ENCODE measurements at regions not wholly inside any gene's neighbourhood (a gene's known extent, or its start where the extent isn't known, plus 50 kb on each side); places are given as distances from the start of the nearest gene placed in this dataset.
"Not testable (repeated sequence)": the region's sequence is repeated elsewhere in the genome, so short reads cannot be mapped to it uniquely, and the experiment has no call there.

DNA sequence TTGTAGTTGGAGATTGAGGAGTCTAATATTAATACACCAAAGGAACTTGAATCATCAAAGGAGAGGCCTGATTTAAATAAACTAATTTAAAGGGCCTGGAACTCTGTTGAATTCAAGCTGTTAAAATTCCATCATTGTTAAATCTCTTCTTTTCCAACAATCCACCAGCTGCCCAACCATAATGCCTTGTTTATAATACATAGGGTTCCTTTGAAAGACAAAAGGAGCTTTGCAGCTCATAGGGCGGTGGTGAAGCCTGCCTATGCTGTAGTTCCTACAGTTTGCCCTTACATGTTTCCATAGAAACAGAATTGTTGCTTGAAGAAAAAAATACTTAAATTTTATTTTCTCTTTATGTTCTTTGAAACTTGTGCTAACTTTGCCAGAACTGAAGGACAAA lies 102.8 kb downstream of the GLUD2 start:
- FAIRE-seq (no peak), DNase-seq (ENCODE audit: insufficient read length, low spot score) (no peak)
- no peak for TF ChIP-seq POLR2A (IDR thresholded peaks at IDR 0.05; ENCODE audit: low read depth, low read length)

DNA sequence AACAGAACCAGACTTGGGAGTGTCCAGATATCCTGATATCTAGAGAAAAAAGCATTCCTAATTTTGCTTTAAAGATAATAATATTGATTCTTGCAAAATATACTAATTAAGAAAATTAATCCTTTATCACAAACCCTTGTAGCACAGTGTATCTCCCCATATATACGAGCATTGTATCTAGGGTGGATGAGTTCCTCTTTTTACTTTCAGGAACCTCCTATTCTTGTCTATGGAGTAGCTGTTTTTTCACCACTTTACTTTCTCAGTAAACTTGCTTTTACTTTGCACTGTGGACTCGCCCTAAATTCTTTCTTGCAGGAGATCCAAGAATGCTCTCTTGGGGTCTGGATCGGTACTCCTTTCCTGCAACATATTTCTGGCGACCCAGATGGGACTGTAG lies 103.9 kb downstream of the GLUD2 start:
- FAIRE-seq, result no peak
- no peak for TF ChIP-seq POLR2A (IDR thresholded peaks at IDR 0.05; ENCODE audit: low read depth, low read length)
- no peak for DNase-seq (ENCODE audit: insufficient read length, low spot score)

DNA sequence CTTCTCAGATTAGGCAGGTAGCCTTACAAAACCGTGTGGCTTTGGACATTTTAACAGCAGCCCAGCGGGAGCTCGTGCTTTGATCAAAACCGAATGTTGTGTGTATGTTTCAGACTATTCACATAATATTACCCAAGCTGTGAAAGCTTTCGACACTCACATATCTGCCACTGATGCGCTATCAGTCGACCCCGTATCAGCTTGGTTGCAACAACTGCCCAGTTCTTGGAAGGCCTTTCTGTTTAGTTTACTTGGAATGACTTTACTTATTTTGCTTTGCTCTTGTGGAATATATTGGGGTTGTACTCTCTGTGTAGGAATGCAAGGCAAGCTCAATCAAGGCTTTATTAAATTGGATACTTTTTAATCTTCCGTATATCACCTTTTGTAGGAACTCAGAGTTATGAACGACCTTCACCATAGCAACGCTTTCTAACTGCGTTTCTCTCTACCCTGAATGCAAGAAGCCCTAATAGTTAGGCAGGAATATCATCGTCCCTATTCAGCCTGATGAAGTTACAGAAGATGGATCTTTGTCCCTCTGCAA lies 107.5 kb downstream of the GLUD2 start:
- FAIRE-seq (no peak), DNase-seq (ENCODE audit: insufficient read length, low spot score) (no peak)
- no peak for TF ChIP-seq POLR2A (IDR thresholded peaks at IDR 0.05; ENCODE audit: low read depth, low read length)

DNA sequence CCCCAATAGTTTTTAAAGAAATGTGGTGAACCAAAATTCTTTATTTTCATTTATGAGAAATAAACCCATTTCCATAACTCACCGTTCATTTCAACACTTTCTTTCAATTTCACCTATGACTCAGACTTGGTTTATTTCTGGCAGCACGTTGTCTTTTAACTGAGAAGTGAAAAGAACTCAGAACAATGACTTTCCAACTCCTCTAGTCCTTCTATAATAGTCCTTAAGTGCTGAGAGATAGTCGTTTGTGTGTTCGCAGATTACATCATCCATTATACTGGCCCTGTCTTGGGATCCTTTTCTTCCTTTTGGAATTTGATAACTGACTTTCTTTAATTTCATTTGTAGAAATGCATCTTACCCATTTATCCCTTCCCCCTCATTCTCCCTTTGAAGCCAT lies 113.6 kb downstream of the GLUD2 start:
- no peak for TF ChIP-seq POLR2A (IDR thresholded peaks at IDR 0.05; ENCODE audit: low read depth, low read length)
- DNase-seq (ENCODE audit: insufficient read length, low spot score) (no peak), FAIRE-seq (no peak)

DNA sequence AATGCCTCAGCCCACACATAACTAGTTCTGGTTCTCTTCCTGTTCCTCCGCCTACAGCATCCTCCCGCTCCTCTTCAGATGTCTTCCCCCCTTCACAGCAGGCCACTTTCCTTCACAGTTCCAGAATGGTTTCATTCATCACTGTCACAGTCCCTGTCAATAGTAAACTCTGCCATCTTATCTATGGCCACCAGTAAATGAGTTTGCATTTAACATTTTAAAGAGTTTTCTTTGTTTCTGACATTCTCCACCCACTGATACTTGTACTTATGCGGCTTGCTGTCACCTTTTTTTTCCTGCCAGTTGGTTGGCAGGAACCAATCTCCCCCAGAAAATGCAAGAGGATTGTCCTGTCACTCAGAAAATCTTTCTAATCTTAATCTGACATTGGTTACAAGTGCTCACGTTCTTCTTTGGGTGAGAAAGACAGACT lies 114.1 kb downstream of the GLUD2 start:
- no peak for TF ChIP-seq POLR2A (IDR thresholded peaks at IDR 0.05; ENCODE audit: low read depth, low read length)
- DNase-seq (ENCODE audit: insufficient read length, low spot score) (no peak), FAIRE-seq (no peak)

DNA sequence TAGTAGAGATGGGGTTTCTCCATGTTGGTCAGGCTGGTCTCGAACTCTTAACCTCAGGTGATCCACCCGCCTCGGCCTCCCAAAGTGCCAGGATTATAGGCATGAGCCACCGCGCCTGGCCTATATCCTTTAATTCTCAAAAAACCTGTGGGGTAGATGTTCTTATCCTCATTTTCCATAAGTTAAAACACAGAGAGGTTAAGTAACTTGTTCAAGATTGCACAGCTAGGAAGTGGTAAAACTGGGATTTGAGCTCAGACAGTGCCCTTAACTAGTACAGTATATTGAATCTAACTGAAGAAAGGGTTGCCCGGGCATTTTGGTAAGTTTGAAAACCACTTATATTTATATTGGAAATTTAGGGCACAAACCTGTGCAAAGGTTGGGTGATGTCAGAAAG lies 116.0 kb downstream of the GLUD2 start:
- DNase-seq (ENCODE audit: insufficient read length, low spot score), result no peak
- no peak for TF ChIP-seq POLR2A (IDR thresholded peaks at IDR 0.05; ENCODE audit: low read depth, low read length)
- FAIRE-seq, result no peak

DNA sequence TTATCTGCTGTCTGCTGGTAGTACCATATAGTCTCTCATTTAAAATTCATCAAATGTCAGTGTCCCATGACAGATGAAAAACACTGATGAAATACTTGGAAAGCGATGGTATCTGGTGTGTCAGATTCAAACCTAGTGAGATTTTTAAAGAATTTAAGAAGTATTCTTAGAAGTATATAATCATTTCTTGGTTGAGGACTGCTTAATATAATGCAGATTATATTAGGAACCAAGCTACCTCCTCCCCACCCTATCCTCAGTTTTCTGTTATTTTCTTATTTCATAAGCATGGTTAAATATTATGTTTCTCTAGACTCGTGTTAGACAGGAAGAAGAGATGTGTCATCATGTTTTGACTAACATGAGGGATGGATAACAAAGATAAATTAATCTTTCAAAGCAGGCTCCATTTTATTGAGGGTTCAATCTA lies 118.5 kb downstream of the GLUD2 start:
- TF ChIP-seq POLR2A (IDR thresholded peaks at IDR 0.05; ENCODE audit: low read depth, low read length), result no peak
- FAIRE-seq, result no peak

DNA sequence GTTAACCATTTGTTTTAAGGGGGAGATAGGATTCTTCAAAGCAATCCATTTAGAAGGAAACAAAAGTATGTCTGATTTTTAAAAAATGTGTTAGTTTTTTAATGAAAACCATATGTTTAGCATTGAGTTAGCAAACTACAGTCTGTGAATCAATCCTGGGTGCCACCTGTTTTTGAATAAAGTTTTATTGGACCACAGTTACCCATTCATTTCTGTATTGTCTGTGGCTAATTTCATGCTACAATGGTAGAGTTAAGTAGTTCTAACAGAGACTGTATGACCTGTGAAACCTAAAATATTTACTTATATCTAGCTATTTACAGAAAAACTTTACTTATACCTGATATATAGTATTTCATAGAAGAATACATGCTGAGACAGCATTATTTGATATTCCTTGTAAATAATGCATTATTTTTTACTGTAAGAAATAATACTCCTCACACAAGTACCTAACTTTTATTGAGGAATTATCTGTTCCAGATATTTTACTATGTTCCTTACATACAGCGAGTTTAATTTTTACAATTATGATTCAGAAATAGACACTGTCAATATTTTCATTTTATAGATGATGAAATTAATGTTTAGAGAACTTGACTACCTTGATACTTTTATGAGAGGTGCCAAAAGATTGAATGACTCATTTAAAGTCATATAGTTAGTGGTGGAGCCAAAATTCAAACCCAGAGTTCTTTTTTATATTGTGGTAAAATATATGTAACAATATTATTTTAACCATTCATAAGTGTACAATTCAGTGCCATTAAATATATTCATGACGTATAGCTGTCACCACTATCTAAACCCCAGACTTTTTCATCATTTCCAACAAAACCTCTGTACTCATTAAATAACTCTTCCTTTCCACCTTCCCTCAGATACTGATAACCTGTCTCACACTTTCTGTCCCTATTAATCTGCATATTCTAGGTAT lies 122.0 kb downstream of the GLUD2 start:
- FAIRE-seq (no peak), DNase-seq (ENCODE audit: insufficient read length, low spot score) (no peak)
- TF ChIP-seq POLR2A (IDR thresholded peaks at IDR 0.05; ENCODE audit: low read depth, low read length), result no peak

More for the DNA sequence above, 118.5 kb downstream of the GLUD2 start:
- no peak for DNase-seq (ENCODE audit: insufficient read length, low spot score)

DNA sequence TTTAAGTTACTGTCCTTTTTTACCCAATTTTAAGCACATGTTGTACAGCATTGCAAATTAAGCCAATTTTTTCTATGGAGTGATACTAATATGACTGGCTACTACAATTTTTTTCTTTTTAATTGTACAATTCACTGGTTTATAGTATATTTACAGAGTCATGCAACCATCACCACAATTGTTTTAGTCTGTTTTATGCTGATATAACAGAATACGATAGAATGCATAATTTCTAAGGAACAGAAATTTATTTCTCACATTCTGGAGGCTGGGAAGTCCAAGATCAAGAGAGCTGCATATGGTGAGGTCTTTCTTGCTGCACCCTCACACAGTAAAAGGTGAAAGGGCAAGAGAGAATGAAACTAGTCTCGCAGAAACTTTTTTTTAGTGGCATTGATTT lies 125.3 kb downstream of the GLUD2 start:
- no peak for TF ChIP-seq POLR2A (IDR thresholded peaks at IDR 0.05; ENCODE audit: low read depth, low read length)
- DNase-seq (ENCODE audit: insufficient read length, low spot score), result no peak
- FAIRE-seq, result no peak

DNA sequence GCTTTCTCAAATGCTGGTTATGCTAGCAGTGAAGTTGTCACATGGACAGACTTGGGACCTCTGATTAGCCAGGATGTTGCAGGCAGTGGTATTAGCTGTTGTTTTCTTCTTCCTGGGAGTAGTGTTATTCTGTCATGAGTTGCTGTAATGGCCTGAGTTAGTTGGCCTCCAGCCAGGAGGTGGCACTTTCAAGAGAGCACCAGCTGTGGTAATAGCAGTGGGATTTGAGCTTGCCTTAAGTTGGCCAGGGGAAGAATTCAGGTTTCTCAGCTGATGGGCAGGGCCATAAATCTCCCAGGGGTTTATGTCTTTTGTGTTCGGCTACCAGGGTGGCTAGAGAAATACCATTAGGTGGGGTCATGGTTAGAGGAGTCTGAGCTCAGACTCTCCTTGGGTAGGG lies 132.6 kb downstream of the GLUD2 start:
- FAIRE-seq, result no peak
- DNase-seq (ENCODE audit: insufficient read length, low spot score), result no peak

DNA sequence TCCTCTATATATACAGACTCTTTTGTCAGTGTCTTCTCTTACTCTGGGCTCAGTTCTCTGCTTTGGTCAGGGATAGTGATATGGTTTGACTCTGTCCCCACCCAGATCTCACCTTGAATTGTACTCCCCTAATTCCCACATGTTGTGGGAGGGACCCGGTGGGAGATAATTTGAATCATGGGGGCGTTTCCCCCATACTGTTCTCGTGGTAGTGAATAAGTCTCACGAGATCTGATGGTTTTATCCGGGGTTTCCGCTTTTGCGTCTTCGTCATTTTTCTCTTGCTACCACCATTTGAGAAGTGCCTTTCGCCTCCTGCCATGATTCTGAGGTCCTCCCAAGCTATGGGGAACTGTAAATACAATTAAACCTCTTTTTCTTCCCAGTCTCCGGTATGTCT lies 144.4 kb downstream of the GLUD2 start:
- no peak for TF ChIP-seq POLR2A (IDR thresholded peaks at IDR 0.05; ENCODE audit: low read depth, low read length)
- DNase-seq (ENCODE audit: insufficient read length, low spot score) (no peak), FAIRE-seq (no peak)

More for the DNA sequence above, 132.6 kb downstream of the GLUD2 start:
- no peak for TF ChIP-seq POLR2A (IDR thresholded peaks at IDR 0.05; ENCODE audit: low read depth, low read length)

DNA sequence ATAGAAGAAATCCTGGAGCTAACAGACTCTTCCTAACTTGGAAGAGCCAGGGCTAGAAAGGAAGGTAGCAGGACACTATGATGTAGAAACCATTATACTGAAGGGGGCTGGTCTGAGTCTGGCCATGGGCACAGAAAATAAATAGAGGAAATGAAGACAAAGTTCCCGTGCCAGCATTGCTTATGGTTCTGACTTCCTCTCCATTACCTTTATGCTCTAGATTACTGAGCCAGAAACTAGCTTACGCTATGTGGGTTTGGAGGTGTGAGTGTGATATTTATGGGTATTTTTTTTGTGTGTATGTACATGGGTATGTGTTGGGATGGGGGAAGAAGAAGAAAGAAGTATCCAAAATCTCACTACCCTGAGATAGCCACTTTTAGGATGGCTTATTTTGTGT lies 148.3 kb downstream of the GLUD2 start:
- TF ChIP-seq POLR2A (IDR thresholded peaks at IDR 0.05; ENCODE audit: low read depth, low read length), result no peak
- DNase-seq (ENCODE audit: insufficient read length, low spot score), result no peak
- no peak for FAIRE-seq

DNA sequence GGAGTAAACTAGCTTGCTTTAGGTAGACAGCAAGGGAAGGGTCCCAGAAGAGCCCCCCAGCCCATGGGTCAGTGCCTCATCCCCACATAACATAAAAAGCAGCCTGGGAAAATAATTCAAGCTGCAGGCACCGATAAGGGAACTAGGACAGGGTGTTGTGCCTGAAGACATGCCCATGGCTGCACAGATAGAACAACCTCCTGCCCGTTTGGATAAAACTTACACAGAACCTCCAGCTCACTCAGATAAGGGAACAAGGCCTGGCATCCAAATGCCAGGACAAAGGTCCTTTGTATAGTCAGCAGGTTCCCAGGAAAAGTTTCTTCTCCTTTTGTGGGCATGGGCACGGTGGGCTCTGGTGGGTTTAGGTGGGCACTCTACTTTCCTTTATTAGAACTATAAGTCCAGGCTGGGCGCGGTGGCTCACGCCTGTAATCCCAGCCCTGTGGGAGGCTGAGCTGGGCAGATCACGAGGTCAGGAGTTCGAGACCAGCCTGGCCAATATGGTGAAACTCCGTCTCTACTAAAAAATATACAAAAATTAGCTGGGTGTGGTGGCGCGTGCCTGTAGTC lies 149.5 kb downstream of the GLUD2 start:
- DNase-seq (ENCODE audit: insufficient read length, low spot score); FAIRE-seq: not testable (repeated sequence)

DNA sequence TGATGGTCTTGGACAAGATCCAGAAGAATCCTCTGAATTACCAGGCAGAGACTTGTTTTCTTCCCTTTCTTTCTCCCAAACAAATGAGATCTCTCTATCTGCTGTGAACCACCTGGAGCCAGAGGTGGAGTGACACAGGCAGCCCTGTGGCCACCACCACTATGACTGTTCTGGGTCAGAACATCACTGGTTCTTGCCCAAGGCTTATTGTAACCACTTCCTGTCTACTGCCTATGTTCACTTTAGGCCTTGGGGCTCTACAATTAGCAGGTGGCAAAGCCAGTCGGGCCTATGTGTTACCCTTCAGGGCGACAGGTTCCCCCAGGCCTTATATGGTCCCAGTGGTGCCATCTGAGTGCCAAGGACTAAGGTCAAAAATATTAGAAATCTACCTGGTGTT lies 161.2 kb downstream of the GLUD2 start:
- DNase-seq (ENCODE audit: insufficient read length, low spot score) (no peak), FAIRE-seq (no peak)
- TF ChIP-seq POLR2A (IDR thresholded peaks at IDR 0.05; ENCODE audit: low read depth, low read length), result no peak
